ENCODE measurements at regions not wholly inside any gene's neighbourhood (a gene's known extent, or its start where the extent isn't known, plus 50 kb on each side); places are given as distances from the start of the nearest gene placed in this dataset.

DNA sequence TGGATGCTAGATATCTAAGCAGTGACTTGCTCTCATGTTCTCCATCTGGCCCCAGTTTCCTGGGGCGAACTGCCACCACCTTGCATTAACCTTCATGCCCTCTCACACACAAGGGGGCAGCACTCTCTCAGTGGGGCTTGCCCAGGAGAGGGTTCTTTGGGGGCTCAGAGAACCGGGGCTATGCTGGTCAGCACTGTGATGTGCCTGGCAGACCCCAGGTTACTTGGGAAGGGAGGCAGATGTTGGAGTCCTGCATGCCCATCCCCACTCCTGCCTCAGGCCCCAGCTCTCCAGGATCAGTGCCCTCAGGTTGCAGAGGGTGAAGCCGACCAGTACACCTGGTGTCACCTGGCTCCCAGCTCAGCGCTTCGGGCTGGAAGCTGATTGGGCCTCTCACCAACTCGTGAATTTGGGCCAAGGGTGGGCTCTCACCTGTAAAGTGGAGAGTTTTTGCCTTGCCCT, 396.2 kb upstream of the HS6ST1 start:
- TF ChIP-seq POLR2AphosphoS5 (IDR thresholded peaks at IDR 0.05; ENCODE audit: low read depth, low read length) = no peak
- no peak for TF ChIP-seq MXI1 (IDR thresholded peaks at IDR 0.05; ENCODE audit: low read depth, low read length)
- TF ChIP-seq, protein P1, sequence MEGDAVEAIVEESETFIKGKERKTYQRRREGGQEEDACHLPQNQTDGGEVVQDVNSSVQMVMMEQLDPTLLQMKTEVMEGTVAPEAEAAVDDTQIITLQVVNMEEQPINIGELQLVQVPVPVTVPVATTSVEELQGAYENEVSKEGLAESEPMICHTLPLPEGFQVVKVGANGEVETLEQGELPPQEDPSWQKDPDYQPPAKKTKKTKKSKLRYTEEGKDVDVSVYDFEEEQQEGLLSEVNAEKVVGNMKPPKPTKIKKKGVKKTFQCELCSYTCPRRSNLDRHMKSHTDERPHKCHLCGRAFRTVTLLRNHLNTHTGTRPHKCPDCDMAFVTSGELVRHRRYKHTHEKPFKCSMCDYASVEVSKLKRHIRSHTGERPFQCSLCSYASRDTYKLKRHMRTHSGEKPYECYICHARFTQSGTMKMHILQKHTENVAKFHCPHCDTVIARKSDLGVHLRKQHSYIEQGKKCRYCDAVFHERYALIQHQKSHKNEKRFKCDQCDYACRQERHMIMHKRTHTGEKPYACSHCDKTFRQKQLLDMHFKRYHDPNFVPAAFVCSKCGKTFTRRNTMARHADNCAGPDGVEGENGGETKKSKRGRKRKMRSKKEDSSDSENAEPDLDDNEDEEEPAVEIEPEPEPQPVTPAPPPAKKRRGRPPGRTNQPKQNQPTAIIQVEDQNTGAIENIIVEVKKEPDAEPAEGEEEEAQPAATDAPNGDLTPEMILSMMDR (IDR thresholded peaks at IDR 0.05) = no peak
- TF ChIP-seq NFIC (IDR thresholded peaks at IDR 0.05; ENCODE audit: borderline replicate concordance) = no peak
- TF ChIP-seq FOXJ3 (CRISPR knock-in tag; IDR thresholded peaks at IDR 0.05) = no peak
- TF ChIP-seq, protein P2, sequence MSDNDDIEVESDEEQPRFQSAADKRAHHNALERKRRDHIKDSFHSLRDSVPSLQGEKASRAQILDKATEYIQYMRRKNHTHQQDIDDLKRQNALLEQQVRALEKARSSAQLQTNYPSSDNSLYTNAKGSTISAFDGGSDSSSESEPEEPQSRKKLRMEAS (IDR thresholded peaks at IDR 0.05; ENCODE audit: low read depth) = no peak

Data from SK-N-SH (cell line).